ENCODE measurements at regions not wholly inside any gene's neighbourhood (a gene's known extent, or its start where the extent isn't known, plus 50 kb on each side); places are given as distances from the start of the nearest gene placed in this dataset.

GRCh38 chr1:103854279-103854678 lies 104.6 kb downstream of the AMY1C start:
- DNase-seq (ENCODE audit: low spot score) = no peak

GRCh38 chr1:103859721-103860120 lies 110.0 kb downstream of the AMY1C start:
- no peak for DNase-seq (ENCODE audit: low spot score)

- DNase-seq (ENCODE audit: low spot score) = no peak
Measured at GRCh38 chr1:103898576-103899345, 149.1 kb downstream of the AMY1C start.

- no peak for DNase-seq (ENCODE audit: low spot score)
Measured at GRCh38 chr1:103900005-103900404, 150.3 kb downstream of the AMY1C start.

- no peak for DNase-seq (ENCODE audit: low spot score)
Measured at GRCh38 chr1:103901072-103901471, 151.4 kb downstream of the AMY1C start.

- DNase-seq (ENCODE audit: low spot score) = no peak
Measured at GRCh38 chr1:103905363-103905762, 155.7 kb downstream of the AMY1C start.

GRCh38 chr1:103911450-103911849 lies 161.8 kb downstream of the AMY1C start:
- no peak for DNase-seq (ENCODE audit: low spot score)

GRCh38 chr1:103917795-103918194 lies 168.1 kb downstream of the AMY1C start:
- no peak for DNase-seq (ENCODE audit: low spot score)

- DNase-seq (ENCODE audit: low spot score) = no peak
Measured at GRCh38 chr1:103931891-103932290, 182.2 kb downstream of the AMY1C start.

GRCh38 chr1:103937763-103938357 lies 188.2 kb downstream of the AMY1C start:
- DNase-seq (ENCODE audit: low spot score) = no peak

GRCh38 chr1:103941086-103941485 lies 191.4 kb downstream of the AMY1C start:
- DNase-seq (ENCODE audit: low spot score) = no peak

GRCh38 chr1:103942029-103942428 lies 192.3 kb downstream of the AMY1C start:
- no peak for DNase-seq (ENCODE audit: low spot score)

GRCh38 chr1:103945774-103946173 lies 196.1 kb downstream of the AMY1C start:
- no peak for DNase-seq (ENCODE audit: low spot score)

GRCh38 chr1:103948526-103948925 lies 198.8 kb downstream of the AMY1C start:
- DNase-seq (ENCODE audit: low spot score) = no peak

- no peak for DNase-seq (ENCODE audit: low spot score)
Measured at GRCh38 chr1:103949779-103950178, 200.1 kb downstream of the AMY1C start.

- DNase-seq (ENCODE audit: low spot score) = no peak
Measured at GRCh38 chr1:103953386-103953785, 203.7 kb downstream of the AMY1C start.

- DNase-seq (ENCODE audit: low spot score) = no peak
Measured at GRCh38 chr1:103958699-103959098, 209.0 kb downstream of the AMY1C start.

- DNase-seq (ENCODE audit: low spot score) = no peak
Measured at GRCh38 chr1:103959565-103959964, 209.9 kb downstream of the AMY1C start.

GRCh38 chr1:103960045-103960444 lies 210.3 kb downstream of the AMY1C start:
- no peak for DNase-seq (ENCODE audit: low spot score)

- no peak for DNase-seq (ENCODE audit: low spot score)
Measured at GRCh38 chr1:103960710-103961109, 211.0 kb downstream of the AMY1C start.

GRCh38 chr1:103986792-103987191 lies 237.1 kb downstream of the AMY1C start:
- no peak for DNase-seq (ENCODE audit: low spot score)

- no peak for DNase-seq (ENCODE audit: low spot score)
Measured at GRCh38 chr1:103997631-103998030, 247.9 kb downstream of the AMY1C start.

- no peak for DNase-seq (ENCODE audit: low spot score)
Measured at GRCh38 chr1:104018922-104019674, 269.4 kb downstream of the AMY1C start.
